GM12878 (cell line): ENCODE measurements at regions not wholly inside any gene's neighbourhood (a gene's known extent, or its start where the extent isn't known, plus 50 kb on each side); places are given as distances from the start of the nearest gene placed in this dataset.

Experiments used
- ATAC-seq: fragments of 200-7000 bp; cut with Tn5 transposase; 3 replicates; pipeline ENCODE4 v1.9.1; 2020; ENCODE audit warnings: mild to moderate bottlenecking, moderate library complexity
- BruUV-seq: library from RNA; stranded (reverse); fragments of 400-500 nt; replicated peaks from 2 replicates; lab custom pipeline; 2021; lab: Mats Ljungman, UMichigan
- CTCF ChIA-PET: fragments of 300-600 bp; sonication (Branson Sonifier 250); formaldehyde crosslinking; extraction: SDS; loops from one replicate; lab custom pipeline; 2021; ENCODE audit warnings: inconsistent platforms; lab: Yijun Ruan, JAX
- POLR2A ChIA-PET: fragments of 350-600 bp; formaldehyde crosslinking; extraction: SDS; loops from one replicate; lab custom pipeline; 2021; ENCODE audit warnings: inconsistent platforms; lab: Charles Lee
- RAD21 ChIA-PET: fragments of 300-600 bp; sonication (Branson Sonifier 250); formaldehyde crosslinking; loops from one replicate; lab custom pipeline; 2023; ENCODE audit warnings: antibody characterized with exemption; ENCODE audit not compliant: unreplicated experiment; lab: Charles Lee
- SMC1A ChIA-PET: fragments of 300-600 bp; sonication (Branson Sonifier 250); formaldehyde crosslinking; loops from one replicate; lab custom pipeline; 2023; ENCODE audit not compliant: unreplicated experiment, uncharacterized antibody; lab: Charles Lee
- DNase-seq: peaks from one replicate; pipeline ENCODE4 v3.0.0-alpha.2; 2011; ENCODE audit warnings: low read depth, low spot score
- FAIRE-seq: peaks from 3 replicates; lab custom pipeline; 2011; peaks lifted over from hg19 to GRCh38; lab: Jason Lieb, UNC
- H2AFZ ChIP-seq: 2 replicates; pipeline ENCODE4 v1.6.0; 2011; ENCODE audit warnings: low read depth, low read length, control low read depth; ENCODE audit not compliant: control insufficient read depth
- H3K27ac ChIP-seq: 2 replicates; pipeline ENCODE4 v1.5.1; 2011; ENCODE audit warnings: control low read depth; ENCODE audit not compliant: control insufficient read depth, insufficient read depth
- H3K27me3 ChIP-seq, 2 experiments: replicated peaks in 1 of 2; 2 replicates each; pipeline versions ENCODE4 v1.6.0 to v1.6.1; 2011; ENCODE audit warnings: low read length in 1 of 2; ENCODE audit not compliant: control insufficient read depth in 2 of 2, insufficient read depth in 2 of 2
- H3K36me3 ChIP-seq, 2 experiments: 2 replicates each; pipeline ENCODE4 v1.5.1; 2011; ENCODE audit warnings: low read length in 1 of 2; ENCODE audit not compliant: control insufficient read depth in 2 of 2, insufficient read depth in 2 of 2
- H3K4me1 ChIP-seq: 2 replicates; pipeline ENCODE4 v1.6.1; 2011; ENCODE audit warnings: mild to moderate bottlenecking, low read length, moderate library complexity, mixed read lengths; ENCODE audit not compliant: control insufficient read depth, insufficient read depth
- H3K4me2 ChIP-seq: 2 replicates; pipeline ENCODE4 v1.6.0; 2011; ENCODE audit warnings: control low read depth; ENCODE audit not compliant: control insufficient read depth, insufficient read depth
- H3K4me3 ChIP-seq: fragments of 200-600 bp; sonication (generic); 2 replicates; pipeline ENCODE4 v1.5.1; 2016
- H3K79me2 ChIP-seq: 2 replicates; pipeline ENCODE4 v1.6.0; 2011; ENCODE audit warnings: low read length; ENCODE audit not compliant: control insufficient read depth, insufficient read depth
- H3K9ac ChIP-seq: 2 replicates; pipeline ENCODE4 v1.8.0; 2011; ENCODE audit warnings: low read length, control low read depth, mixed read lengths; ENCODE audit not compliant: control insufficient read depth, insufficient read depth
- H3K9me3 ChIP-seq: replicated peaks from 3 replicates; pipeline ENCODE4 v1.5.1; 2011; ENCODE audit warnings: mild to moderate bottlenecking, low read length; ENCODE audit not compliant: control insufficient read depth, insufficient read depth
- H4K20me1 ChIP-seq: 2 replicates; pipeline ENCODE4 v1.6.0; 2011; ENCODE audit not compliant: control insufficient read depth, insufficient read depth
- ATF7 ChIP-seq: fragments of 450-650 bp; IDR thresholded peaks from 2 replicates; pipeline ENCODE4 v1.6.1; 2016; ENCODE audit warnings: low read depth, mild to moderate bottlenecking
- CBX3 ChIP-seq: fragments of 200-600 bp; sonication (generic); IDR thresholded peaks from 2 replicates; pipeline ENCODE4 v1.6.1; 2016; ENCODE audit warnings: low read depth, borderline replicate concordance
- CHD4 ChIP-seq: fragments of 200-600 bp; sonication (generic); IDR thresholded peaks from 2 replicates; pipeline ENCODE4 v1.6.1; 2016; ENCODE audit warnings: mild to moderate bottlenecking
- GABPA ChIP-seq: IDR thresholded peaks from 2 replicates; pipeline ENCODE4 v1.6.1; 2014; ENCODE audit warnings: antibody characterized with exemption, low read depth, mild to moderate bottlenecking, inconsistent platforms
- GATAD2B ChIP-seq: fragments of 450-650 bp; conservative IDR thresholded peaks from 2 replicates; pipeline ENCODE4 v1.6.1; 2017; ENCODE audit warnings: low read depth, mild to moderate bottlenecking, moderate library complexity
- HDAC2 ChIP-seq: fragments of 200-600 bp; sonication (generic); IDR thresholded peaks from 2 replicates; pipeline ENCODE4 v1.6.1; 2017
- IRF4 ChIP-seq: IDR thresholded peaks from 2 replicates; pipeline ENCODE4 v1.6.1; 2011; ENCODE audit warnings: low read depth, low read length
- JUNB ChIP-seq: IDR thresholded peaks from 2 replicates; pipeline ENCODE4 v1.6.1; 2016; ENCODE audit warnings: antibody characterized with exemption, mild to moderate bottlenecking
- MAX ChIP-seq: IDR thresholded peaks from 2 replicates; pipeline ENCODE4 v1.6.1; 2012; ENCODE audit warnings: low read depth, low read length, improper control_type of control experiment
- MYC ChIP-seq: IDR thresholded peaks from 2 replicates; pipeline ENCODE4 v1.6.1; 2011; ENCODE audit warnings: mild to moderate bottlenecking, low read length, moderate library complexity, inconsistent platforms; ENCODE audit not compliant: insufficient read depth, insufficient replicate concordance, insufficient read length, severe bottlenecking
- SREBF1 ChIP-seq: IDR thresholded peaks from 2 replicates; pipeline ENCODE4 v1.6.1; 2012; ENCODE audit warnings: mild to moderate bottlenecking, low read length
- TARDBP ChIP-seq: IDR thresholded peaks from 2 replicates; pipeline ENCODE4 v1.6.1; 2016; ENCODE audit warnings: borderline replicate concordance
- YBX1 ChIP-seq: fragments of 450-650 bp; IDR thresholded peaks from 2 replicates; pipeline ENCODE4 v1.6.1; 2016; ENCODE audit warnings: antibody characterized with exemption
- ZNF384 ChIP-seq: IDR thresholded peaks from 2 replicates; pipeline ENCODE4 v1.6.1; 2012; ENCODE audit warnings: low read depth, mild to moderate bottlenecking, low read length, improper control_type of control experiment, borderline replicate concordance
- ZNF687 ChIP-seq: fragments of 450-650 bp; IDR thresholded peaks from 2 replicates; pipeline ENCODE4 v1.6.1; 2017; ENCODE audit warnings: mild to moderate bottlenecking, moderate library complexity
- ZSCAN29 ChIP-seq: fragments of 450-650 bp; IDR thresholded peaks from 2 replicates; pipeline ENCODE4 v1.6.1; 2017; ENCODE audit warnings: mild to moderate bottlenecking, moderate library complexity
- WGBS: methylation state at CpG from one replicate; pipeline ENCODE4 v1.1.6; 2016; ENCODE audit warnings: low lambda C conversion rate; ENCODE audit not compliant: insufficient replicate concordance, insufficient coverage; ENCODE audit errors: missing lambda C conversion rate; 5-methylcytosine and 5-hydroxymethylcytosine counted together
- in situ Hi-C: fragments of 300-500 bp; cut with MboI; formaldehyde crosslinking; loops from 9 replicates; pipeline ENCODE4 v1.14.3; 2018; ENCODE audit warnings: mixed read lengths
- intact Hi-C: fragments of 100-400 bp; cut with micrococcal nuclease; formaldehyde crosslinking; loops from one replicate; pipeline ENCODE4 v1.14.2; 2022; ENCODE audit not compliant: unreplicated experiment
- TF ChIP-seq, protein P1 (sequence below): fragments of 450-650 bp; IDR thresholded peaks from 2 replicates; pipeline ENCODE4 v1.6.1; 2017; ENCODE audit warnings: mild to moderate bottlenecking, moderate library complexity

- FAIRE-seq (no peak), ATAC-seq (no peak), DNase-seq (no peak)
- H3K4me1 ChIP-seq, result no peaks in the 10 kb centered on the region
- no peak overlapping the region for H3K4me3 ChIP-seq
- CTCF ChIA-PET, result interaction anchor here (0.6 to 2.6 kb wide), 6 partner anchors 14 to 1225 kb away, joined by 3 to 9 read pairs (median 4); no protein-coding TSS in a partner anchor
- H3K27me3 ChIP-seq, result no peaks in the 10 kb centered on the region
- no peaks in the 10 kb centered on the region for H3K79me2 ChIP-seq
- 20% methylated on average over 2 of the region's 2 CpGs for WGBS
- POLR2A ChIA-PET, result interaction anchor here (0.6 kb wide), 1 partner anchor 26 kb away, joined by 3 read pairs; no protein-coding TSS in a partner anchor
- no peak overlapping the region for H3K9ac ChIP-seq
- SMC1A ChIA-PET, result interaction anchor here (0.8 to 2.1 kb wide), 4 partner anchors 9 to 356 kb away, joined by 3 to 5 read pairs (median 4); no protein-coding TSS in a partner anchor
- no peaks in the 10 kb centered on the region for H3K9me3 ChIP-seq
- BruUV-seq, result no TSS peak
- in situ Hi-C loops (no loop called here), intact Hi-C loops (loop anchor here (10.0 kb wide), 1 partner anchor 543 kb away; no protein-coding TSS in a partner anchor)
- no peak overlapping the region for H2AFZ ChIP-seq
- RAD21 ChIA-PET, result interaction anchor here (0.6 to 1.5 kb wide), 5 partner anchors 124 to 796 kb away, joined by 3 to 7 read pairs (median 3); no protein-coding TSS in a partner anchor
- no peaks in the 10 kb centered on the region for H4K20me1 ChIP-seq
- no peak overlapping the region for H3K4me2 ChIP-seq
- H3K27ac ChIP-seq, result no peak overlapping the region
- no peaks in the 10 kb centered on the region for H3K36me3 ChIP-seq
- TF ChIP-seq ZNF687, result no peak
- no peak for TF ChIP-seq ZSCAN29
- TF ChIP-seq GABPA, result no peak
- TF ChIP-seq CHD4, result no peak
- no peak for TF ChIP-seq HDAC2
- TF ChIP-seq SREBF1, result no peak
- TF ChIP-seq ATF7, result no peak
- TF ChIP-seq JUNB, result no peak
- TF ChIP-seq MAX, result no peak
- no peak for TF ChIP-seq IRF4
- TF ChIP-seq, protein P1, sequence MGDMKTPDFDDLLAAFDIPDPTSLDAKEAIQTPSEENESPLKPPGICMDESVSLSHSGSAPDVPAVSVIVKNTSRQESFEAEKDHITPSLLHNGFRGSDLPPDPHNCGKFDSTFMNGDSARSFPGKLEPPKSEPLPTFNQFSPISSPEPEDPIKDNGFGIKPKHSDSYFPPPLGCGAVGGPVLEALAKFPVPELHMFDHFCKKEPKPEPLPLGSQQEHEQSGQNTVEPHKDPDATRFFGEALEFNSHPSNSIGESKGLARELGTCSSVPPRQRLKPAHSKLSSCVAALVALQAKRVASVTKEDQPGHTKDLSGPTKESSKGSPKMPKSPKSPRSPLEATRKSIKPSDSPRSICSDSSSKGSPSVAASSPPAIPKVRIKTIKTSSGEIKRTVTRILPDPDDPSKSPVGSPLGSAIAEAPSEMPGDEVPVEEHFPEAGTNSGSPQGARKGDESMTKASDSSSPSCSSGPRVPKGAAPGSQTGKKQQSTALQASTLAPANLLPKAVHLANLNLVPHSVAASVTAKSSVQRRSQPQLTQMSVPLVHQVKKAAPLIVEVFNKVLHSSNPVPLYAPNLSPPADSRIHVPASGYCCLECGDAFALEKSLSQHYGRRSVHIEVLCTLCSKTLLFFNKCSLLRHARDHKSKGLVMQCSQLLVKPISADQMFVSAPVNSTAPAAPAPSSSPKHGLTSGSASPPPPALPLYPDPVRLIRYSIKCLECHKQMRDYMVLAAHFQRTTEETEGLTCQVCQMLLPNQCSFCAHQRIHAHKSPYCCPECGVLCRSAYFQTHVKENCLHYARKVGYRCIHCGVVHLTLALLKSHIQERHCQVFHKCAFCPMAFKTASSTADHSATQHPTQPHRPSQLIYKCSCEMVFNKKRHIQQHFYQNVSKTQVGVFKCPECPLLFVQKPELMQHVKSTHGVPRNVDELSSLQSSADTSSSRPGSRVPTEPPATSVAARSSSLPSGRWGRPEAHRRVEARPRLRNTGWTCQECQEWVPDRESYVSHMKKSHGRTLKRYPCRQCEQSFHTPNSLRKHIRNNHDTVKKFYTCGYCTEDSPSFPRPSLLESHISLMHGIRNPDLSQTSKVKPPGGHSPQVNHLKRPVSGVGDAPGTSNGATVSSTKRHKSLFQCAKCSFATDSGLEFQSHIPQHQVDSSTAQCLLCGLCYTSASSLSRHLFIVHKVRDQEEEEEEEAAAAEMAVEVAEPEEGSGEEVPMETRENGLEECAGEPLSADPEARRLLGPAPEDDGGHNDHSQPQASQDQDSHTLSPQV, result no peak
- no peak for TF ChIP-seq GATAD2B
- TF ChIP-seq CBX3, result no peak
- no peak for TF ChIP-seq ZNF384
- no peak for TF ChIP-seq TARDBP
- TF ChIP-seq MYC, result no peak
- no peak for TF ChIP-seq YBX1
- TF ChIP-seq, all 136 proteins: peak for 0
Observed at GRCh38 chr15:96701877-96702276, 371.4 kb downstream of the NR2F2 start.
